ENCODE measurements at regions not wholly inside any gene's neighbourhood (a gene's known extent, or its start where the extent isn't known, plus 50 kb on each side); places are given as distances from the start of the nearest gene placed in this dataset.

DNA sequence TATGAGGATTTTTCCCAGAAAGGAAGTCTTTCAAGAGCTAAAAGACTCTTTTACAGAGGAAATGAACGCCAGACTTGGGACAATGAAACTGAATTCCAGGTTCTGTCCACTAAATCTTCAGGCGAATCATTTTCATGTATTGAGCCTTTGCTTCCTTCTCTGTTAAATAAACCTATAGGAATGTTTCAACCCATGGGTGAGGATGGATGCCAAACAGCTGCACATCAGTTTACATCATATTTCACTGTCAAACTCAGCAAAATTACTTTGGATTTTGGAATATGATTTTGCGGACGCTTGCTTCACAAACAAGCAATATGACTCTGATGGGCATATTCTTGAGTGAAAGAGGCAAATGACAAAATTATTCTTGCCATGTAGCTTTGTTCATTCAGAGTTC, 256.1 kb upstream of the ZNF521 start:
- Histone ChIP-seq H3K36me3 (ENCODE audit: insufficient read depth) (no peaks in the 10 kb centered on the region), H3K4me1 (ENCODE audit: insufficient read depth) (no peaks in the 10 kb centered on the region), H3K27ac (ENCODE audit: low read depth) (no peak overlapping the region), H3K4me3 (ENCODE audit: low read depth, low read length) (no peak overlapping the region)
- WGBS, result 82% methylated on average over 4 of the region's 4 CpGs
- no peak for DNase-seq (ENCODE audit: extremely low spot score)

DNA sequence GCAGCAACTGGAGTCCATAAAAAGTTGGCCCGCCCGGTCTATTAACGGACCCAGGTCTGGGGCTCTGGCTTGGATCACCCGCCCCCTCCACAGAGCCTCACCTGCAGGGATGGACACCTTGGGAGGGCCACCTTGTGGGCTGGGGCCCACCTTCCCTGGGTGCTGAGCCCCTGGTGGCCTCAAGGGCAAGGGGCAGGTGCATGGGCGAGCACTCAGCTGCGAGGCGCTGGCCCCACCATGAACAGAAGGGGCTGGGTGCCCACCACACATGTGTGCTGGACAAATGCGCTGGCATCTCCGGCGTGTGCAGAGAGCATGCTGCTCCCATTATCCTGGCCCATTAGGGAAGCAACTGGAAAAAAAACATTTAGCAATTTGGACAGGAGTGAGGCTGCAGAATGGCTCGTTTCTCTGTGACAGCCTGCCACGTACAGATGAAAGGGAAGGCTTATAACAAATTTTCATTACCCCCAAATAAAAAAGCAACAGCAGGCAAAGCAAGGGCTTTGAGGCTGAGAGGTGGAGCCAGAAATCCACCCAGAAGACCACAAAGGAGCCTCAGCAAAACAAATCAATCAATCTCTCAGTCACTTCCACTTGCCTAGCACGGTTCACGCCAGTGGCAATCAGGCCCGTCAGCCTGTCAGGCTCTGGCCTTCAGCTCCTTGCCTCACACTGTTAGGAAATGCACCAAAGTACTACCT, 253.1 kb upstream of the ZNF521 start:
- WGBS, result 84% methylated on average over 15 of the region's 15 CpGs
- Histone ChIP-seq H3K4me1 (ENCODE audit: insufficient read depth) (no peaks in the 10 kb centered on the region), H3K4me3 (ENCODE audit: low read depth, low read length) (no peak overlapping the region), H3K27ac (ENCODE audit: low read depth) (no peak overlapping the region), H3K36me3 (ENCODE audit: insufficient read depth) (no peaks in the 10 kb centered on the region)
- no peak for DNase-seq (ENCODE audit: extremely low spot score)

DNA sequence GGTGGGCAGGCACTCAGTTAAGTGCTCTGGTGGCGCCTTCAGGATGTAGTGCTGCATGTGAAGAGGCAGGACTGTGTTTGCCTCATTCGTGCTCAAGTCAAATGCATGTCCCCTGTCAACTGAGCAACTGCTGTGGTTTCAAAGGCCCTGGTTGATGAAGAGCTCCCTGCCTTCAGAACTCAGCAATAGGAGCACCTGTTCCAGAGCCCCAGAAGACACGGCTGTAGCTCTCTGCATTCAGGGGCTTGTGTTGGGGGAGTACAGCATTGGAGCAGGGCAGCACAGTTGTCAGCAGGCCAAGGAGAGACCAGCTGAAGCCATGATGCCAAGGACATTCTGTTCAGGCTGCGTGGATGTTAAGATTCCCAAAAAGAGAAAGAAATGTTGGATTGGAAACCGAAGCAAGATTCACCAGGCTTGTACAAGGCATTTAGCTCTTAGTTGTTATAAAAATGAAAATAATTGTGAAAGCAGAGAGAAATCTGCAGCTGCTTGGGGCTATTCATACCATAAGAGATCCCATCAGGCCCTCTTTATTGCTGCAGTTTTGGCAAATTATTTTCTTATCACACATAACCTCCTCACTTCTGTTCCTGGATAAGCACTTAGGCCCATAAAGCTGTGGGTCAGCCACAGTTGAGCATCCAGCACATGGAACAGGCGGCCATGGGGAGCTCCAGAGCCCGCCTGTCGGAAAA, 252.4 kb upstream of the ZNF521 start:
- WGBS, result 90% methylated on average over 8 of the region's 8 CpGs
- Histone ChIP-seq H3K4me1 (ENCODE audit: insufficient read depth) (no peaks in the 10 kb centered on the region), H3K27ac (ENCODE audit: low read depth) (no peak overlapping the region), H3K4me3 (ENCODE audit: low read depth, low read length) (no peak overlapping the region), H3K36me3 (ENCODE audit: insufficient read depth) (no peaks in the 10 kb centered on the region)
- peak; percentile 14 for DNase-seq (ENCODE audit: extremely low spot score)

DNA sequence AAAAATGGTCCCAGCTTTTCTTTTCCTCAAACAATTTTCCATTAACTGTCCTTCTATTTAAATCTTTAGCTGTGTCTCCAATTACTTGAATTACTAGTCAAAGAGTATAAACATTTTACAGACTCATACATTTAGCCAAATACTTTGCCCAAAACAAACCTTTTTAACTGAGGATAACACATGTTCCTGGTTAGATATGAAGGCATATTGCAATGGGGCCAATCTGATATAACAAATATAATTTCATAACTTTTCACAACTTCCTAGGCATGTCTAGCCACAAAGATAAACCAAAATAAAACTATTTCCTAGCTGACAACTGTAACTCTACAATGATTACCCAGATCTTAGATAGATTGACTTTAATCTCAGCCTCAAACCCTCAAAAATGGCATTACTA, 247.5 kb upstream of the ZNF521 start:
- Histone ChIP-seq H3K4me3 (ENCODE audit: low read depth, low read length) (no peak overlapping the region), H3K27ac (ENCODE audit: low read depth) (no peak overlapping the region), H3K4me1 (ENCODE audit: insufficient read depth) (no peaks in the 10 kb centered on the region), H3K36me3 (ENCODE audit: insufficient read depth) (no peaks in the 10 kb centered on the region)
- no peak for DNase-seq (ENCODE audit: extremely low spot score)

DNA sequence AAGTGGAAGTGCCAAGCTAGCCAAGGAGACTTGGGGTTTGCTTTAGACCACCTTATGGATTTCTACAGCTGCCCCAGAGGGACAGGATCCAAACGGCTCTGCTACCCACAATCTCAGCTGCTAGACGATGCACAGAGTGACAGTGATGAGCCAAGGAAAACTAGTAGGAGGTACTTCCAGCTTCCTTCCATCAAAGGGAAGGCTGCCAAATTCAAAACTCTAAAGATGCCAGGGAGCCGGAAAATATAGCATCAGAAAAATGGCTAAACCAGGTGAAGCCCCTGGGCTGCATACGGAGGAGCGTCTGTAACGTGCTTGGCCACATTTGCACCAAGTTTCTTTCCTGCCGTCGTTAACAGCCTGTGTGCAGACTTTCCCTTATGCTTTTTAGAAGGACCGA, 245.5 kb upstream of the ZNF521 start:
- Histone ChIP-seq H3K4me1 (ENCODE audit: insufficient read depth) (no peaks in the 10 kb centered on the region), H3K36me3 (ENCODE audit: insufficient read depth) (no peaks in the 10 kb centered on the region), H3K4me3 (ENCODE audit: low read depth, low read length) (no peak overlapping the region), H3K27ac (ENCODE audit: low read depth) (no peak overlapping the region)
- no peak for DNase-seq (ENCODE audit: extremely low spot score)
- 57% methylated on average over 9 of the region's 9 CpGs for WGBS

DNA sequence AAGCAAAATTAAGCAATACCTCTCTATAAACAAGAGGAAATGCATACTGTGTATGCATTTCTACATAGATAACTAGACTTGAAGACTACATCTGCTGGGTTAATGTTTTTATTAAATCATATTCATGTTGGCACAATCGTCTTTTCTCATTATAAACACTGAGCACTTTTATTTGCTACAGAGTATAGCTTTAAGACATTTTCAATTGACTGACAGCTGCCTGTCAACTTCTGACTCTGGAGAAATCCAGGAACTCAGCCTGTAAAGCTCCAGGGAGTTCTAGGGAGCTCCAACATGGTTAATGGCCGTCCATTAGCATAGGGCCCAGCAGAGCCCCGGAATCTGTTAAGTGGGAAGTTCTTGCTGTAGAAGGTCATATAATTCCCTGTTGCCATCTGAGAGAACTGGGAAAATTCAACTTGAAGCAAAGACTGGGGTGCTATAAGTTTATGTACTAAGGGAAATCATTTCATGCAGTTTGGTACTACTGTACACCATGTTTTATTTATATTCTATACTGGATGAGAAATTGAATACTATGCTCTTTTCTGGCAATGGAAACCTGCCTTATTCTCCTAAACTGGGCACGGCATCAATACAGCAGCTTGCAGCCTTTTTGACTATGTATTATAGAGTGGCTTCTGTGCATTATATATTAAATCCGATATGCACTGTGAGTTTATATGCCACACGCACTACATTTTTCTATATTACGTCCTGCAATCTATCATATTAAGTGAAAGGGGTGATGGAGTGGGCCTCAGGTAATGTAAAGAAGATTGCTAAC, 243.5 kb upstream of the ZNF521 start:
- WGBS, result 79% methylated on average over 7 of the region's 7 CpGs
- Histone ChIP-seq H3K4me1 (ENCODE audit: insufficient read depth) (no peaks in the 10 kb centered on the region), H3K27ac (ENCODE audit: low read depth) (no peak overlapping the region), H3K4me3 (ENCODE audit: low read depth, low read length) (no peak overlapping the region), H3K36me3 (ENCODE audit: insufficient read depth) (no peaks in the 10 kb centered on the region)
- no peak for DNase-seq (ENCODE audit: extremely low spot score)

DNA sequence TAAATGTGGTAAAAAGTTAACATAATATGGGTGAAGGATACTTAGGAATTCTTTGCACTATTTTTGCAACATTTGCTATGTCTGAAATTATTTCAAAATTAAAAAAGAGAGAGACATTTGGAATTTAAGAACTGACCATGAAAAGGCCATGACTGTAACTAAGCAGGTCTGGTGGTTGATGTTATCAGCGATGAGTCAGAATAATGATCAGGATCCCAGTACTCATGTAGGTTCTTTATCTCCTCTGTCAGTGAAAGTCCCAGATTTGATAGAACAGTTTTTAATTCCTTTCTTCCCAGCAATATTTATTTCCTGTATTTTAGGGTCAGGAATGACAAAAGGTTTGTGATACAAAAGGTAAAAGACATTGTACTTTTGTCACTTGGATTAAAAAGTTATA, 242.4 kb upstream of the ZNF521 start:
- 93% methylated on average over 1 of the region's 1 CpG for WGBS
- Histone ChIP-seq H3K4me1 (ENCODE audit: insufficient read depth) (no peaks in the 10 kb centered on the region), H3K4me3 (ENCODE audit: low read depth, low read length) (no peak overlapping the region), H3K36me3 (ENCODE audit: insufficient read depth) (no peaks in the 10 kb centered on the region), H3K27ac (ENCODE audit: low read depth) (no peak overlapping the region)
- DNase-seq (ENCODE audit: extremely low spot score), result no peak

DNA sequence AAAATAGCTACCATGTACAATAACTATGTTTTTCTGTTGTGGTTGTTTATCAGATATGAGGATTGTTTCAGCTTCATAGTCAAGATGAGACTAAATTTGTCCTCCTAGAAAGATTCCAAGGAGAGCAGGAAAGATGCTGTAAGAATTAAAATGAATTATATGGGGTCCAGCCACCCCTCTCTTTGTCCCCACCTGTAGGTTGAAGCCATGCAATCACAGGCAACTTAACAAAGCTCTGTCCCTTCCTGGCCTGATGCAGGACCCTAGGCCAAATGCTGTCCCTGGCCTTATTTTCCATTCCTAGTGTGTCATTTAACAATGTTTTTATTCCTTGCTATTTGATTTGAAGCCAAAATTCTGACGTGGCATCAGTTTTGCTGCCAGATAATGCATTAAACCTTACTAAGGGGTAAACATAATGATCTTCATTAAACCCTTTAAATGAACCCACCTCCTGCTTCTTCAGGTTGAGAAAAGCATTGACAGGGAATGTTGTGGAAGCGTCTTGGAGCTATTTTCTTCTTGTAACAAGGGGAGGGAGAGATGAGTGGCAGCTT, 240.9 kb upstream of the ZNF521 start:
- no peak overlapping the region for H3K27ac ChIP-seq (ENCODE audit: low read depth)
- no peaks in the 10 kb centered on the region for H3K4me1 ChIP-seq (ENCODE audit: insufficient read depth)
- H3K4me3 ChIP-seq (ENCODE audit: low read depth, low read length), result no peak overlapping the region
- no peaks in the 10 kb centered on the region for H3K36me3 ChIP-seq (ENCODE audit: insufficient read depth)
- DNase-seq (ENCODE audit: extremely low spot score), result no peak
- WGBS, result 58% methylated on average over 2 of the region's 2 CpGs

DNA sequence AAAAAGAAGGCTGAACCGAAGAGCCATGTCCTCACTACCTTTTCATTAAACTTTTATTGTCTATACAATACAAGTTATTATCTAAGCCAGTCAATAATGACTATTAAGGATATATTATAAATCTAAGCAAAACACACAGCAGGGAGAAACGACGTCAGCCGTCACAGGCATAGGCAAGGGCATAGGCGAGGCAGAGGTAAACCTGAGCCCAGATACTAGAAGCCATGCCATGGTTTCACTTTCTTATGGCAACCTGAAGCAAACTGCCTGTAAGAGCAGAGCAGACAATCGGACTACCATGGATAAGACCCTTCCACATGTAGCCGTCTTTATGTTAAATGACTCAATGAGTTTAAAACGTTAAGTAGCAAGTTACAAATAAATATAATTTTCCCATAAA, 238.5 kb upstream of the ZNF521 start:
- H3K4me3 ChIP-seq (ENCODE audit: low read depth, low read length), result no peak overlapping the region
- WGBS, result 88% methylated on average over 8 of the region's 8 CpGs
- no peak overlapping the region for H3K27ac ChIP-seq (ENCODE audit: low read depth)
- H3K4me1 ChIP-seq (ENCODE audit: insufficient read depth), result no peaks in the 10 kb centered on the region
- DNase-seq (ENCODE audit: extremely low spot score), result no peak
- H3K36me3 ChIP-seq (ENCODE audit: insufficient read depth), result no peaks in the 10 kb centered on the region

DNA sequence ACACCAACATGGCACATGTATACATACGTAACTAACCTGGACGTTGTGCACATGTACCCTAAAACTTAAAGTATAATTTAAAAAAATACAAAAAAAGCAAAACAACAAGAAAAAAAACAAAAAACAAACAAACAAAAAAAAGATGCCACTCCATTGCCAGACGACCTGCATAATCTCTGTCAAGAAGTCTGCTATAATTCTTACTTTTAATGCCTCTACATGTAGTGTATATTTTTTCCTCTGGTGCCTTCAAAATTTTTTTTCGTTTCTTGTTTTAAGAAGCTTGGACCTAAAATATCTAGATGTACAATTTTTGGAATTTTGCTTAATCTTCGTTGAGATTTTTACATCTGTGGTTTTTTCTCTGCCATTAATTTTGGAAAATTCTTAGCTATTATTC, 235.6 kb upstream of the ZNF521 start:
- H3K4me1 ChIP-seq (ENCODE audit: insufficient read depth), result no peaks in the 10 kb centered on the region
- WGBS, result 90% methylated on average over 5 of the region's 5 CpGs
- H3K4me3 ChIP-seq (ENCODE audit: low read depth, low read length), result no peak overlapping the region
- H3K36me3 ChIP-seq (ENCODE audit: insufficient read depth), result no peaks in the 10 kb centered on the region
- H3K27ac ChIP-seq (ENCODE audit: low read depth), result no peak overlapping the region
- no peak for DNase-seq (ENCODE audit: extremely low spot score)

DNA sequence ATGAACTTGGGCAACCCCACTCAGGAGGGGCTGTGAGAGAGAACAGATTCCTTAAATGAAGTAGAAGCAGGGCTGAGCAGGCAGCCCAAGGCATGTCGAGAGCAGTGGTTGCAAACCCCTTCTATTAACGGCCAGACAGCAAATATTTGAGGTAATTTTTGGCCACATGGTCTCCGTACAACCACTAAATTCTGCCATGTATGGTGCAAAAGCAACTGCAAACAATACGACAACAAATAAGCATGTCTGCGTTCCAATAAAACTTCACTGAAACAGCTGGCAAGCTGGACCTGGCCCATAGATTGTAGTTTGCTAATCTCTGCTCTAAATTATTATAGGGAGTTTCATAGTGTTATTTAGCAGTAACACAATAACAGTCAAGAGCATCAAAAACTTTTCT, 217.0 kb upstream of the ZNF521 start:
- Histone ChIP-seq H3K27ac (ENCODE audit: low read depth) (no peak overlapping the region), H3K36me3 (ENCODE audit: insufficient read depth) (no peaks in the 10 kb centered on the region), H3K4me1 (ENCODE audit: insufficient read depth) (no peaks in the 10 kb centered on the region), H3K4me3 (ENCODE audit: low read depth, low read length) (no peak overlapping the region)
- no peak for DNase-seq (ENCODE audit: extremely low spot score)
- WGBS, result 56% methylated on average over 5 of the region's 5 CpGs

DNA sequence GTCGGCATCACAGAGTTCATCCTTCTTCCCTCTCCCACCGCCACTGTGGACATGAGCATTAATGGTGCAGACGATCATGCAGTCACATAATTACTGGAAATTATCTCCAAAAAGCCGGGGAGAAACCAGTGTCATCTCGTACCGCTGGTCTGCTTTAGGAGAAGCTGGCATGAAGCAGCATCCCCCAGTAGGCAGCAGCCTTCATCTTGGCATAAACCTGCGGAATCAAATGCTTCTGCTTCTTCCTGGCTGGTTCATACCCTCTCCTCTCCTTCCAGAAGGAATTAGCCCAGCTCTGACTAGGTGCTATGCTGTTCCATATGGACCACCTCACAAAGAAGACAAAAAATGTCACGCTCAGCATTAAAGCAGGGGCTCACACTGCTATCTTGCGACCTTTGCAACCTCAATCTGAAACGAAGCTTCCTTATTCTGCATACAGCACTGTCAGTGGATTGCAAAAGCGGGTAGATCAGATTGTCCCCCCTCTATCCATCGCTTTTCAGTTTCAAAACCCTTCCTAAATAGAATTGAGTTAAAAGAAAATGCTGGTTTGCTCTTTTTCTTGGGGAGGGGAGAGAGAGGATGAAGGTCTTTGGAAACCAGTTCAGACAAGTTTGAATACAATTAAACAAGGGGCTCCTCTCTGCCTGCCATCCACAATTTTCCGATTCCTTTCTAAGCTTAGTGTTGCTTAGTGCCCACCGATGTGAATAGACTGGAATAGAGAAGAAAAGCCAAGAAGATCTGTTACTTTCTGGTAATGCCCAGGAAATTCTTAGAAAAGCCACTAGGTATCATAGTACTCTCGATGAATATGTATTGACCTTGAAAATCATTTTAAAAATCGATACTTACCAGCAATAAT, 212.1 kb upstream of the ZNF521 start:
- WGBS, result 87% methylated on average over 16 of the region's 16 CpGs
- DNase-seq (ENCODE audit: extremely low spot score), result no peak
- H3K4me1 ChIP-seq (ENCODE audit: insufficient read depth), result no peaks in the 10 kb centered on the region
- no peaks in the 10 kb centered on the region for H3K36me3 ChIP-seq (ENCODE audit: insufficient read depth)
- H3K27ac ChIP-seq (ENCODE audit: low read depth), result no peak overlapping the region
- no peak overlapping the region for H3K4me3 ChIP-seq (ENCODE audit: low read depth, low read length)

DNA sequence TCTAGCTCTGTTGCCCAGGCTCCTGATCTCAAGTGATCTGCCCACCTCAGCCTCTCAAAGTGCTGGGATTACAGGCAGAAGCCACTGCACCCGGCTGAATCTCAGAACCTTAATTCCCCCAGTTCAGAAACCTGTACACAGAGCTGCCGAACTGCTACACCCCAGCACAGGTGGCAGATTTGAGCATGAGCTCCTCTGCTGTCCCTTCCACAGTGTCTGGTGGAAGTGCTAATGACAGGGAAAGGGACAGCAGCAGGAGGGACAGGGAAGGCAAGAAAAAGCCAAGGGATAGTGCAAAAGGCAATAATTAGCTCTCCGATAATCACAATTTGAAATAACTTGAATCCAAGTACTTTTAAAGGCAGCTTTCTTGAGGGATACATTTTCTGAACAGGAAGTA, 211.4 kb upstream of the ZNF521 start:
- no peak overlapping the region for H3K27ac ChIP-seq (ENCODE audit: low read depth)
- no peaks in the 10 kb centered on the region for H3K36me3 ChIP-seq (ENCODE audit: insufficient read depth)
- WGBS, result 95% methylated on average over 3 of the region's 3 CpGs
- DNase-seq (ENCODE audit: extremely low spot score), result no peak
- H3K4me1 ChIP-seq (ENCODE audit: insufficient read depth), result no peaks in the 10 kb centered on the region
- no peak overlapping the region for H3K4me3 ChIP-seq (ENCODE audit: low read depth, low read length)
